ENCODE measurements at regions not wholly inside any gene's neighbourhood (a gene's known extent, or its start where the extent isn't known, plus 50 kb on each side); places are given as distances from the start of the nearest gene placed in this dataset.

DNA sequence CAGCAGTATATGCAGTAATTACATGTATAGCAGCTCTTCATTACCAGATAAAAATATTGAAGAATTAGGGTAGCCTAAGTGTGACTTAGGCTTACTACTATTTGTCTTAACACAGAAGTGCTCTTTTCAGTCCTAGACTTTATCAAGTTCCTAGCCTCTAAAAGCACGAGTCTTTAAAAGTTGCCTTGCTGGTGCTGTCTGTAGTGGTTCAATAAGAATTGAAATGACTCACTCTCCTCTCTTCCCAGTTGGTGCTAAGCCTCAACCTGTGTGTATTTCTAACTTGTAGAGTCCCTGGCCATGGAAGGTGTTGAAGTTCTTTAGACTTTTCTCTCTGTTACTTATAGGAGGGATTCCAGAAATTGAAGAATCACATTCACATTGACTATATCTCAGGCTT is 395.4 kb upstream of the THRB start:
- H3K27ac ChIP-seq (ENCODE audit: insufficient read depth, low read depth, low read length) = no peak overlapping the region
- no TSS peak for BruUV-seq (replicated peaks)
- TF ChIP-seq POLR2AphosphoS5 (IDR thresholded peaks at IDR 0.05; ENCODE audit: insufficient read depth, low read depth, low read length) (no peak), MYC (IDR thresholded peaks at IDR 0.05; ENCODE audit: low read depth, low read length) (no peak), MAX (IDR thresholded peaks at IDR 0.05; ENCODE audit: insufficient read depth, insufficient read length) (no peak), GATA2 (IDR thresholded peaks at IDR 0.05; ENCODE audit: insufficient read depth, insufficient read length, low read depth, low read length) (no peak), FOS (IDR thresholded peaks at IDR 0.05; ENCODE audit: borderline replicate concordance, insufficient read depth, low read length) (no peak), POLR2A (IDR thresholded peaks at IDR 0.05; ENCODE audit: low read depth, low read length) (no peak), JUN (IDR thresholded peaks at IDR 0.05; ENCODE audit: borderline replicate concordance, insufficient read depth, insufficient read length, low read depth) (no peak), EZH2 (IDR thresholded peaks at IDR 0.05; ENCODE audit: borderline replicate concordance, low read depth, low read length, severe bottlenecking) (no peak)
- TF ChIP-seq, protein P1, sequence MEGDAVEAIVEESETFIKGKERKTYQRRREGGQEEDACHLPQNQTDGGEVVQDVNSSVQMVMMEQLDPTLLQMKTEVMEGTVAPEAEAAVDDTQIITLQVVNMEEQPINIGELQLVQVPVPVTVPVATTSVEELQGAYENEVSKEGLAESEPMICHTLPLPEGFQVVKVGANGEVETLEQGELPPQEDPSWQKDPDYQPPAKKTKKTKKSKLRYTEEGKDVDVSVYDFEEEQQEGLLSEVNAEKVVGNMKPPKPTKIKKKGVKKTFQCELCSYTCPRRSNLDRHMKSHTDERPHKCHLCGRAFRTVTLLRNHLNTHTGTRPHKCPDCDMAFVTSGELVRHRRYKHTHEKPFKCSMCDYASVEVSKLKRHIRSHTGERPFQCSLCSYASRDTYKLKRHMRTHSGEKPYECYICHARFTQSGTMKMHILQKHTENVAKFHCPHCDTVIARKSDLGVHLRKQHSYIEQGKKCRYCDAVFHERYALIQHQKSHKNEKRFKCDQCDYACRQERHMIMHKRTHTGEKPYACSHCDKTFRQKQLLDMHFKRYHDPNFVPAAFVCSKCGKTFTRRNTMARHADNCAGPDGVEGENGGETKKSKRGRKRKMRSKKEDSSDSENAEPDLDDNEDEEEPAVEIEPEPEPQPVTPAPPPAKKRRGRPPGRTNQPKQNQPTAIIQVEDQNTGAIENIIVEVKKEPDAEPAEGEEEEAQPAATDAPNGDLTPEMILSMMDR (IDR thresholded peaks at IDR 0.05; ENCODE audit: extremely low read depth in 1 of 2, insufficient read depth in 1 of 2, low read depth in 1 of 2, low read length in 2 of 2) = no peak
- no peak overlapping the region for H3K4me2 ChIP-seq (ENCODE audit: insufficient read depth, low read length)
- no peak overlapping the region for H3K9ac ChIP-seq (replicated peaks; ENCODE audit: extremely low read depth, insufficient read depth, low read length)
- no peaks in the 10 kb centered on the region for H3K36me3 ChIP-seq (ENCODE audit: control insufficient read depth in 2 of 2, extremely low read depth in 1 of 2, insufficient read depth in 2 of 2, low read length in 2 of 2)
- no peak overlapping the region for H3K4me3 ChIP-seq (replicated peaks in 1 of 3; ENCODE audit: insufficient read depth in 1 of 3, low read depth in 1 of 3, low read length in 3 of 3)
- no peaks in the 10 kb centered on the region for H3K9me1 ChIP-seq (replicated peaks; ENCODE audit: control insufficient read depth, extremely low read depth, insufficient read depth, low read length)
- H2AFZ ChIP-seq (ENCODE audit: low read depth, low read length) = no peak overlapping the region
- DNase-seq (ENCODE audit: low read depth, low spot score) = no peak
- H3K9me3 ChIP-seq (replicated peaks; ENCODE audit: control insufficient read depth, insufficient read depth, low read length) = no peaks in the 10 kb centered on the region
- FAIRE-seq = no peak
- no peaks in the 10 kb centered on the region for H3K27me3 ChIP-seq (ENCODE audit: control insufficient read depth in 2 of 2, insufficient read depth in 2 of 2, low read length in 2 of 2)
- dilution Hi-C loops (cut with MboI; ENCODE audit: extremely low pct_ligation_motif_present, low sequenced_read_pairs) = no loop called here
- no peaks in the 10 kb centered on the region for H3K79me2 ChIP-seq (ENCODE audit: control insufficient read depth, insufficient read depth, low read length)
- POLR2A ChIA-PET = interaction anchor here (0.7 kb wide), 1 partner anchor 767 kb away, joined by 5 read pairs; no protein-coding TSS in a partner anchor
- CTCF ChIA-PET = no interaction called here
- no peaks in the 10 kb centered on the region for H3K4me1 ChIP-seq (ENCODE audit: control insufficient read depth, extremely low read depth, insufficient read depth, low read length)
- intact Hi-C loops (cut with micrococcal nuclease) = no loop called here
- no peaks in the 10 kb centered on the region for H4K20me1 ChIP-seq (replicated peaks; ENCODE audit: control insufficient read depth, extremely low read depth, insufficient read depth, low read length)

Measured in endothelial cell of umbilical vein (primary cell).